GM19328 (cell line): ENCODE measurements at regions not wholly inside any gene's neighbourhood (a gene's known extent, or its start where the extent isn't known, plus 50 kb on each side); places are given as distances from the start of the nearest gene placed in this dataset.

ENCODE experiments used
- ATAC-seq: cut with Tn5 transposase; IDR thresholded peaks from one replicate; pipeline ENCODE4 v1.9.1; 2021; ENCODE audit warnings: mild to moderate bottlenecking, moderate library complexity; ENCODE audit not compliant: unreplicated experiment

DNA sequence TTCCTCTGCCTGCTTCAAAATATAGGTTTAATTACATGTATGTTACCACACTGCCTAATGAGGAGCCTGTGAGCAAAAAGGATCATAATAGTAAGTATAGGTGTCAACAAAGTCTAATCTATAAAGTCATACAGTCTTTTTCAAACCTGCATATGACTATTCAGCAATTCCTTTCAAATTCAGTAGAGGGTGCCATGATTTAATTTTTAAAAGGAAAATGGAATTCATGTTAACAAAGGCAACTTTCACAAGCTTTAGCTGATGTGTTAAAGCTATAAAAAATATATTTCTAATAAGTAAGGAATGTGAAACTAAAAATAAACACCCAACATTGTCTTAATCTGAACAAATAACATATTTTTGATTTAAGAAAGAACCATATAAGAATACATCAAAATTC, 52.1 kb downstream of the MPP7 start:
- no peak for ATAC-seq

DNA sequence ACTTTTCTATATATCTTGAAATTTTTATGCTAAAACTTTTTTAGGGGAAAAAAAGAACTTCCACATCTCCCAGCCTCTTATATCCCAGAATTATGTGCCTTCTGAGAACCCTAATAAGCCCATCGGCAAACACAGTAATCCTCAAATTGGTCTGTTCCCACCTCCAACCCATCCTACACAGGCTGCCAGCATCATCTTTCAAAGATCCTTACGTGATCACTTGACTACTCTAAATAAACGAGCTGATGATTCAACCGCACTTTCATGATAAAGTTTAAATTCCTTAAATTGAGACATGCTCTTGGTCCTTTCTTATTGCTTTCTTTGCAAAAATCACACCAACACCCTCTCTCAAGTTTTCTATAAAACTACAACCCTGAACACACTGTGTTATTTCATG, 52.5 kb downstream of the MPP7 start:
- ATAC-seq = no peak

DNA sequence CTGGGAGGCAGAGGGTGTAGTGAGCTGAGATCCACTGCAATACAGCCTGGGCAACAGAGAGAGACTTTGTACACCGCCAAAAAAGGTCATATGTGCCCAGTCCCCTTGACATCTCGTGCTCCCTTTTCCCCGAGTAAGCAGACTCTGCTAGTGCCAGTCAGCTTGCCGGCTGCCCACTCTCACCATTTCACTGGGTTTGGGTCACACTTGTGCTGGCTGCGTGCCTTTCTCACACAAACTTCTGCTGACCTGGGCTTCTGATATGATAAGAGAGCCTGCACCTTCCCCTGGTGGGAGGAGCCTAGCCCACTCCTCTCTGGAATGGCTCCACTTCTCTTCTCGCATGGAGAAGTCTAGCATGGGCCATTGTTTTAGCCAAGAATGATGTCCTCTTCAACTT, 53.4 kb downstream of the MPP7 start:
- no peak for ATAC-seq

DNA sequence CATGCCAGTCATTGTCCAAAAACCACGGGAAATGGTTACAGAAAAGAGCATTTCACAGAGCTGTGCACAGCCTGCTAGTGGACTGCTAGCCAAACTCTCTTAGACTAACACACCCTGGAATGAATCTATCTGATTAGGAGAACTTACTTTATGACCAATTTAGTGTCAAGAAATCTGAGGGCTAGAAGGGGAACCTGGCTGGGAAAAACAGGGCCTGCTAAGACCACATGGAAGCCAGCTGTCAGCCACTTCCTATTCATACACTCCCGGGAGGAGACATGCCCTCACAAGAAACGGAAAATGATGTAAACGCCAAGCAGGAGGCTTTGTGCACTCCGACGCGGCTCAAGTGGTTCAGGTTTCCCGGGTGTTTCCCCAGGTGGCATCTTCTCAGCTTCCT, 54.8 kb downstream of the MPP7 start:
- ATAC-seq = no peak

DNA sequence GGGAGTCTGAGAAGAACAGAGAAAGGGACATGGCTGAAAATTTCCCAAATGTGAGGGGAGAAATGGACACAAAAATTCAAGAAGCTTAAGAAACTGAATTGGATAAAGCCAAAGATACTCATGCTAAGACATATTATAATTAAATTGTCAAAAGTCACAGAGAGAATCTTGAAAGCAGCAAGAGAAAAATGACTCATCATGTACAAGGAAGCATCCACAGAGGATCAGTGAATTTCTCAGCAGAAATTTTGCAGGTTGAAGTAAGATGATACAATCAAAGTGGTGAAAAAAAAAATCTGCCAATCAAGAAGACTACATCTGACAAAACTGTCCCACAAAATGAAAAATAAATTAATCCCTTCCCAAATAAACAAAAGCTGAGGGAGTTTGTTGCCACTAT, 56.8 kb downstream of the MPP7 start:
- no peak for ATAC-seq

DNA sequence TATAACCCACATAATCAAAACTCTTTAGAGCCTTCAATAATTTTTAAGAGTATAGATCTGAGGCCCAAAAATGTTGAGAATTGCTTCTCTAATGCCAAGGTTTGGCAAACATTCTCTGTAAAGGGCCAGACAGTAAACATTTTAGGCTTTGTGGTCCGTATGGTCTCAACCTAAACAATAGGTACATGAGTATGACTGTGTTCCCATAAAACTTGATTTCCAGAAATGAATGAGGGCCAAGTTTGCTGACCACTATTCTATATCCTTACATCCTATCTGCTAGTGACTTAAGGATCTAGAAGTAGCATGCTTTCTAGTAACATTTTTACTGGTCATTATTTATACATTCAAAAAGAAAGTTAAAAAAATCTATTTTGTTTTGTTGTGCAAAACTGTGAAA, 58.9 kb downstream of the MPP7 start:
- no peak for ATAC-seq

DNA sequence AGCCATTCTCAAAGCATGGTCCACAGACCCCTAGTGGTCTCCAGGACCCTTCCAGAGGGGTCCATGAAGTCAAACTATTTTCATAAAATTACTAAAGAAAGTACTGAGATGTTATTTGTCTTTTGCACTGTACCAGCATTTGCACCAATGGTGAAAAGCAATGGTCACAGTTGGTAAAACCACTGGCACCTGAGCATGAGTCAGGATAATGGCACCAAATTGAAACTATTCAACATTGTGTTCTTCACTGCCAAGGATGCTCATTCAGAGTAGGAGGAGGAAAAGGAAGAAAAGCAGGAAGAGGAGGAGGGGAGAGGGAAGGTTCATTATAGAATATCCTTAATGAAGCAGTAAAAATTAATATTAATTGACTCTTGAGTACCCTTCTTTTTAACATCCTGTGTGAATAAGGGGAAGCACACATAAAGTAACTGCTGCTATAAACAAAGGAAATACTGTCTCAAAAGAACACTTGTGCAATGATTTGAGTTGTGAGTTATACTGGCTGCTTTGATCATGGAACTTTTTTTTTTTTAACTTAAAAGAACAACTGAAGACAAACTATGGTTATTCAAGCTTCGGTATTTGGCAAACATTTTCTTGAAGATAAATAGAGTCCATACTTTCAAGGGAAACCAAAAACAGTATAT, 60.2 kb downstream of the MPP7 start:
- no peak for ATAC-seq

DNA sequence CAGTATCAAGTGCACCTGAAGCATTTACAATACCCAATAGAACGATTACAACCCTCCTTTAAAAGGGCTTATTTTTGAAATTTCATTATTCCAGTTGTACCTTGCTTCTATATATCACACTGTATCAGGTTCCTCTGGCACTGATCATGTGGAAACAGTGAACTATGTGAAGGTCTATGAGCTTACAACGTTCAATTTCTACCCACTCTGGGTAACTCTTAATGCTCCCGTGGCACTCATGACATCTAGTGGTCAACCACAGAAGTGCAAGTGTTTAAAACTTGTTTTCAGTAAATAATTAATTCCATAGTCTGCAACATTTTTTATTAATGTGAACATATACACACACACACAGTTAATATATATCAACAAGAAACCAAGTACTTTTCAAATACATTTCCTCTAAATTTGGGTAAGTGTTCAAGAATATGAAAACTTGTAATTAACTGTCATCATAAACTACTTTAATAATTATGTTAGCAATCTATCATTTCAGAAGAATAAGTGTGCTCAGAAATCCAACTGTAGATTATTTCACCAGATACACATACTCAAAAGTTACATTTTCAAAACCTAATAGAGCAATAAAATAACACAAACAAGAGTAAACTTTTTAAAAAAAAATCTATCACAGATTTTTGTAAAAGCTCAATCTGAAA, 61.0 kb downstream of the MPP7 start:
- ATAC-seq = no peak

DNA sequence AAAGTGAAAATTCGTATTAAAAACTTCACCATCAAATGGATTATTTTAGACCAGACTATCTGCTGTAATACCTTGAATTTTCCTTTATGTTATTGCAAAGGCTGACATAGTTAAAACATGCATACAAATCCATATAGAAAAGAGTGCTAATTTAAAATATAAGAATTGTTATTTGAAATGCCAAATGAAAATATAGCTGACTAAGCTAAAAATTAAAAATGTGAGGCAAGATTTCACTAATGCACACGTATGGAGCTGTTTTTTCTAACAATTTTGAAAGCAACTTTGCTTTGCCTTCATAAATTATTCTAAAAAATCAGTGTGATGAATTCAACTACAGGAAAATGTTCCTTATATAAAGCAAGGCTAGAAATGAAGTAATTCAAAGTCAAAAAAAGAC, 62.5 kb downstream of the MPP7 start:
- ATAC-seq = no peak

DNA sequence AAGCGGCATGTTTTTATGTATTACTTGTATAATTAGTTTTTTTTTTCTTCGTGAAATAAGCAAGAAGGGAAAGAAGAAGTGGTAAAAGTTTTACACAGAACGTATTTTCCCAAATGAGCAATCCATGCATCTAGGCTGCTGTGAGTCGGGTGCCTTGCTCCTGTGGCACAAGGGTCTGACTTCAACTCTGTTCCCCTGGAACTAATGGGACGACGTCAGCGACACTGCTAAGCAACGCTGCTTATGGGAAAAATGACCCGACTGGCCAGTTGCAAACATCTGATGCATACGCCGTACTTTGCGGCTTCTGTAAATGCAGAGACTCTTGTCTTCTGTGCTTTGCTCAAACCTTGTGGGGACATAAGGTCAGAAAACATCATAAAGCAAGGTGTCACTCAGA, 66.3 kb downstream of the MPP7 start:
- no peak for ATAC-seq

DNA sequence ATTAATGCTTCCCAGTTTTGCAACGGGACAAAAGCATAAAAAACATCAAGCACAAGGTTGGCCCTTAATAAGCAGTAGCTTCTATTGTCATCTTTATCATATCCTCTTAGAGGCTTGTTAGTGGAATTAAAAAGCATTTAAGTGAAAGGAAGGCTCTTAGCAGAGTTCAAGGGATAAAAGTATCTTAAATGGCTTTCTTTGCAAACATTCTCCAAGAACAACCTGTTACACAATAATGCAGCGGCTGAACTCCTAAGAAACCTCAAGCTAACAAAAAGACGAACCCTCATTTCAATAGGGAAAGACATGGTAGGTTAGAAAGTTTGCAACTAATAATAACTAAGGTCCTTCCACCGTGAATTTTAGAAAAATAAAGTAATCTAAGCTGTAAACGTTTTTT, 82.1 kb downstream of the MPP7 start:
- no peak for ATAC-seq

DNA sequence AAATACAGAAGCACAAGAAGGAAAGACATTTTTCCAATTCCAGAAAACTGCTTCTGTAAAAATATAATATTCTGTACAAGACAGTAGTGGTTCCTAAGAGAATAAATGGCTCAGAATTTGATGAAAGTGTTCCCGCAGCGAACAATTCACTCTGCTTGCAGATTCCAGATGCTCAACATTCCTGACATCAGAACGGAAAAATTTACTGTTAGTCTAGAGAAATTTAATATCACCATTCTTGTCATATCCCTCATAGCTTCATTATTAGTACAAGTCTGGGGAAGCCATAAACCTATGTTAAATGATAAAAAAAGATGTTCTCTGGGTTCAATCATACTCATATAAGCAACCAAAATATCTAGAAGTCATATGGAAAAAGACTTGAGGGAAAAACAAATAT, 83.6 kb downstream of the MPP7 start:
- ATAC-seq = no peak

DNA sequence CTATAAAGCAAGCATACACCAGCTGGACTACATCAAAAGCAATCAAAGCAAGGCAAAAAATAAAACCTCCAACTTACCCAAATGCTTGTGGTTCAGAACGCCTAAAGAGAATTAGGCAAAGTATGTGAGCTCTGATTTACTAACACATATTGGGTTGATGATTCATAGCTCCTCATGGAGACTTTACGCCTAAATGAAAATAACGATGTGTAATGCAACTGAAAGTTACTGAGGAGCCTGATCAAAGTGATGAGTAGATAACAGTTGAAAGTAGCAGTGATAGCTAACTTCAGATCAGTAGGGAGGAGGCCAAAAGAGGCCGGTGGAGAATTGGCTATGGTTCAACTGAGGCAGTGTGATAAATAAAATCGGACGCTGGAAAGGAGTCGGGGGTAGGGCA, 85.0 kb downstream of the MPP7 start:
- no peak for ATAC-seq

DNA sequence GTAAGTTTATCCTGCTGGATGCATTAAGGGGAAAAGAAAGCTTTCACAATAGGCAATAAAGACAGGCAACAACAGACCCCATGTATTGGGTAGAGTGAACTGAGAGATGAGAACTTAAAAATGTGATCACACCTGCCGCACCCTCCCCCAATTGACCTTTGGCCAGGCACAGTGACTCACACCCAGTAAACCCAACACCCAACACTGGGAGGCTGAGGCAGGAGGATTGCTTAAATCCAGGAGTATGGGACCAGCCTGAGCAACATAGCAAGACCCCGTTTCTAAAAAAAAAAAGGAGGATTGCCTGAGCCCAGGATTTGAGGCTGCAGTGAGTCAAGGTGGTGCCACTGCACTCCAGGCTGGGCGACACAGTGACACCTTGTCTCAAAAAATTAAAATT, 86.9 kb downstream of the MPP7 start:
- no peak for ATAC-seq

DNA sequence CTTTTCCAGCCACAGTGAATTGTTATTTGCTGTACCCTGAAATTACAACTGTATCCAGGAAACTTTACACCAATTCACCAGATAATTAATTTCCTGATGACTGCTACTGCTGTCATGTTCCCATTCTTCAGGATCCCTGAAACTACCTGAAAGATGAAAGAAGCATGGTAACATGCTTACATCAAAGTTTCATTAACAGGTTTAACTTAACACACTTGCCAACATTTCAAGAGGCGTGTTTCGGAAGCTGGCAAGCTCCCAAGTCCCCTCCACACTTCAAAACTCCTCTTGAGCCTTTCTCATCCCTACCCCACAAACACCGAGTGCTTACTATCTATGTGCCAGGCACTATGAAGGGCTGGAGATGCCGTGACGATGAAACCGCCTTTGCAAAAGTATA, 88.6 kb downstream of the MPP7 start:
- ATAC-seq = no peak

DNA sequence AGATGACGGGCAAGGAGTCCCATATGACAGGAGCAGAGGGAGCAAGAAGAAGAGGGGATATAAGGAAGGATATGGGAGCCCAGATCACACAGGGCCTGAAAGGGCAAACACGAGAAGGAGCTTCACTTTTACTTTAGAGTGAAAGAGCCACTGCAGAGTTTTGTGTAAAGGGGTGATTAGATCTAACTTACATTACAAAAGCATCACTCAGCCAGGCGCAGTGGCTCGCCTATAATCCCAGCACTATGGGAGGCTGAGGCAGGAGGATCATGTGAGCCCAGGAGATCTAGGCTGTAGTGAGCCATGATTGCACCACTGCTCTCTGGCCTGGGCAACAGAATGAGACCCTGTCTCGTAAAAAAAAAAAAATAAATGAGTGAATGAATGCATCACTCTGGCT, 91.1 kb downstream of the MPP7 start:
- ATAC-seq = no peak

DNA sequence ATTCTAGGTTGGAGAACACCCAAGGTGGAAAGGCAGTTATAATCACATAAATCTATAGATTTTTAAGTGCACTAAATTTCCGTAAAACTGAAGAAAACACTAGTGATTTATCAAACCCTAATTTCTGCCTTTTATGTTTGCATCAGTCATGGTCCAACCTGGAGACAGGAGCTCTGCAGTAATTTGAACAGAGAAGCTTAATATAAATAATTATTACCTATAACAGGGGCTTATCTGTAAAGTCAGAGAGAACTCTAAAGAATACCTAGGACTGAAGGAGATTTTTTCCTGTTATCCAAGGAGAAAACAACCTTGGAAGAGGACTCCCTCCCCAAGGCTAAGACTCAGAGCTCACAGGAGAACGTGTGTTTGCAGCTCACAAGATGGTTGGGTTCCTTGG, 95.1 kb downstream of the MPP7 start:
- ATAC-seq = no peak

DNA sequence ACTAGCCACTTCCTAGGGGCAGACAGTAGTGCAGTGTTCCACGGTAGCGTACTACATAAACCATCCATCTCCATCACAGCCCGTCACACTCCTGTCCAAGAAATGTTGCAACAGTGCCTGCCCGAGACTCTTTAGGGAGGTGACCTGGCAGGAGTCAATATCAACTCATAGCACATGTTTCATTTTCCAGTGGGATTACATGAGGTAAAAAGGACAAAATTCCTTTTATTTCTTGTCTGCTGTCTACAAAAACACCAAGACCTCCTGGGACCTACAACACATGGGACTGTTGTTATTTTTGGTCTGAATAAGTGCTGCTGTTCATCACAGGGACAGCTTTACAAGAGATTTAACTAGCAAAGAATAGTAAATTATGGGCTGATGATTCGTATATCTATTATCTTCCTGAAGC, 99.9 kb downstream of the MPP7 start:
- no peak for ATAC-seq

DNA sequence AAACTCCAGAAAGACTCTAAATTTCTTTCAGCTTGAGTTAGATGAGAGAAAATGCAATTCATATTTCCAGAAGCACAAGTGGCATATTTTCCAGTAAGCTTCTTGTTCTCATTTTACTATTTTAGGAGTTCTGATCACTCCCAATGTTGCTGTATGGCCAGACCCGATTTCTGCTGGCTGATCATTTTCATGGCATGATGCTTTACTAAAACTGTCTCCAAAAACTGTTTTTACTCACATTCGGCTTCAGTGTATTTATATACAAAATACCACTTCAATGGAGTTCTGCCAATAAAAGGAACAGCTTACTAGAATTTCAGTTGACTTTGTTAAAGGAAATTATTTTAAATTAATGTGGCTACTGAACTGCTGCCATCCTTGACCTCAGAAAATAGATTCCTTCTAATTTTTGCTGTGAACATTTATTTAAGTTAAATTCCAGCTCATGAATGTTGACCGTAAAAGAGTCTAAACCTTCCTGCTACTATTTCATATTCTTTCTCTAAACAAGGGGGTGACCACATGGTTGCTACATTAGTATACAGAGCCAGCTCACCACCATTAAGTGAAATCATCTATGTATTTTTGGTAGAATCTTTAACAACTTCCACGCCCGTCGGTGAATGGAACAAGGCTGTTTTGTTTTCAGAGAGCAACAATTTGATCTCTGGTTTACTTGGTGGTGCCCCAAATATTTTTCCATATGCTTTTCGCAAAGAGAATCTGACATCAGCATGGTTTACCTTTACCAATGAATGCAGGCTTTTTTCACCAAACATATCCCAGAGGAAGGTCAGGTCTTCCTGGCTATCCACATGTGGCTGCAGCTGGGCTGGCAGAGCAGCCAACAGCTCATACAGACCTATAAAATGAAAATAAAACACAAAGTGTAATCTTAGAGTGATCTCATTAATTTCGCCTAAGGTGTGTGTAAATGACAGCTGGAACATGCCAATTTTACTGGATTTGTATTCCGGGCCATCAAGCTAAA, 101.2 kb downstream of the MPP7 start:
- no peak for ATAC-seq

DNA sequence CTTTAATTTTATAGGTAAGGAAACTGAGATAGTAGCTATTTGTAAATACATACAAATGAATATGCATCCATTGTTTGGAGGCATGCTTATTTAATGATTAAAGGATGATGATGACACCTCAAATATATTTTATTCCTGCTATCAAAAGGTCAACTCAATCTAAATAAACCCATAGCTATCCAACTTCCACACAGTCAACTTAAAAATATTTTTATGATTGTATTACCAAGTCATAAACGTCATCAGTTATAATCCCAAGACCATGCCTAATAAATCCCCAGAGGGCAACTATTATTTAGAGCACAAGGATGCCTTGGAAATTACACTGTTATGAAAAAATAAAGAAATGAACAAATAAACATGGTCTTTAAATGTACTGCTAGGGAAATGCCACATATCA, 102.1 kb downstream of the MPP7 start:
- no peak for ATAC-seq

DNA sequence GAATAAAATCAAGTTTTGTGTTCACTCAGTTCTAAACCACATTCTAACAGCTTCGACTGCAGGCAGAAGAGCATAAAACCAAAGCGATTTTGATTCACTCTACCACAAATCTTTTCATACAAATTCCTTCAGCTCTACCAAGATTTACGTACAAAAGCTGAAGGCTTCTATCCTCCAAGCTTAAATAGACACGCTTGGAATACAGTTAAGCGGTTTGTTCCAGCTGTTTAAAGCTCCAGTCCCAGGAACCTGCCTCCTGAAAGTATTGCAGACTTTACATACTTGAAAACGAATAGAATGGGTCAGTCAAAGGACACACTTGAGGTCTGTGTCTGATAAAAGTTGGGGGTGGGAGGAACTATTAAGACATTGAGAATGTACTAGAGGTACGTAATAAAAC, 102.9 kb downstream of the MPP7 start:
- ATAC-seq = no peak

DNA sequence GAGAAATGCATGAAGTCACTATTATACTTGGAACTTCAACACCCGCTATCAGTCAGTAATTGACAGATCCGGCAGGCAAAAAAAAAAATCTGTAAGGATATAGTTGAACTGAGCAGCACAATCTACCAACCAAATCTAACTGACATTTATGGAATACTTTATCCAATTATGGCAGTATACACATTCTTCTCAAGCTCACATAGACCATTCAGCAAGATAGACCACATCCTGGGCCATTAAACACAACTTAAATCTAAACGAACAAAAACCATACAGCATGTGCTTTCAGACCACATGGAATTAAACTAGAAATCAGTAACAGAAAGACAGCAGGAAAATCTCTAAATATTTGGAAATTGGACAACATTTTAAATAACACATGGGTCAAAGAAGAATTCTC, 112.7 kb downstream of the MPP7 start:
- ATAC-seq = no peak
